ENCODE measurements at regions not wholly inside any gene's neighbourhood (a gene's known extent, or its start where the extent isn't known, plus 50 kb on each side); places are given as distances from the start of the nearest gene placed in this dataset.

DNA sequence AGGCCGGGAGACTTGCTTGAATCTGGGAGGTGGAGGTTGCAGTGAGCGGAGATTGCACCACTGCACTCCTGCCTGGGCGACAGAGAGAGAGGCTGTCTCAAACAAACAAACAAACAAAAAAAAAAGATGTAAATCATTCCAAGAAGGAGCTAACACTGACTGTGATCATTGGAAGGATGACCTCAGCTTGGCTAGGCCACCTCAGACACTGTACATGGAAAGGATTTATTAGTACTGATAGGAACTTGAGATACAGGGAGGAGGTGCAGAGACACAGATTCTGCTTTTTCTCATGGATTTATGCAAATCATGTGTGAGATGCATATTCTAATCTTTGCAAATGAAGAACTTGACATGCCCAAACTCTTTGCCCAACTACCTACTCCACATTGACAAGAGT lies 293.6 kb downstream of the HIVEP2 start:
- TF ChIP-seq BACH1 (IDR thresholded peaks at IDR 0.05; ENCODE audit: borderline replicate concordance), result no peak
- TF ChIP-seq, protein P1, sequence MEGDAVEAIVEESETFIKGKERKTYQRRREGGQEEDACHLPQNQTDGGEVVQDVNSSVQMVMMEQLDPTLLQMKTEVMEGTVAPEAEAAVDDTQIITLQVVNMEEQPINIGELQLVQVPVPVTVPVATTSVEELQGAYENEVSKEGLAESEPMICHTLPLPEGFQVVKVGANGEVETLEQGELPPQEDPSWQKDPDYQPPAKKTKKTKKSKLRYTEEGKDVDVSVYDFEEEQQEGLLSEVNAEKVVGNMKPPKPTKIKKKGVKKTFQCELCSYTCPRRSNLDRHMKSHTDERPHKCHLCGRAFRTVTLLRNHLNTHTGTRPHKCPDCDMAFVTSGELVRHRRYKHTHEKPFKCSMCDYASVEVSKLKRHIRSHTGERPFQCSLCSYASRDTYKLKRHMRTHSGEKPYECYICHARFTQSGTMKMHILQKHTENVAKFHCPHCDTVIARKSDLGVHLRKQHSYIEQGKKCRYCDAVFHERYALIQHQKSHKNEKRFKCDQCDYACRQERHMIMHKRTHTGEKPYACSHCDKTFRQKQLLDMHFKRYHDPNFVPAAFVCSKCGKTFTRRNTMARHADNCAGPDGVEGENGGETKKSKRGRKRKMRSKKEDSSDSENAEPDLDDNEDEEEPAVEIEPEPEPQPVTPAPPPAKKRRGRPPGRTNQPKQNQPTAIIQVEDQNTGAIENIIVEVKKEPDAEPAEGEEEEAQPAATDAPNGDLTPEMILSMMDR (IDR thresholded peaks at IDR 0.05 in 2 of 3, conservative IDR thresholded peaks at IDR 0.05 in 1 of 3; ENCODE audit: control insufficient read depth in 2 of 3, extremely low read depth in 1 of 3, insufficient read depth in 1 of 3, low read depth in 3 of 3, low read length in 3 of 3), result no peak
- TF ChIP-seq SMC3 (IDR thresholded peaks at IDR 0.05; ENCODE audit: borderline replicate concordance, low read length), result no peak
- no peak for TF ChIP-seq RCOR1 (conservative IDR thresholded peaks at IDR 0.05; ENCODE audit: low read depth, low read length)
- TF ChIP-seq RAD51 (IDR thresholded peaks at IDR 0.05), result no peak
- no peak for TF ChIP-seq ESRRA (IDR thresholded peaks at IDR 0.05; ENCODE audit: low read length)
- no peak for TF ChIP-seq NR2C2 (IDR thresholded peaks at IDR 0.05; ENCODE audit: borderline replicate concordance, control insufficient read depth, insufficient read length, low read depth)
- TF ChIP-seq YY1 (IDR thresholded peaks at IDR 0.05; ENCODE audit: low read depth, low read length), result no peak
- TF ChIP-seq POLR2AphosphoS5 (IDR thresholded peaks at IDR 0.05; ENCODE audit: low read length), result no peak
- TF ChIP-seq, protein P2, sequence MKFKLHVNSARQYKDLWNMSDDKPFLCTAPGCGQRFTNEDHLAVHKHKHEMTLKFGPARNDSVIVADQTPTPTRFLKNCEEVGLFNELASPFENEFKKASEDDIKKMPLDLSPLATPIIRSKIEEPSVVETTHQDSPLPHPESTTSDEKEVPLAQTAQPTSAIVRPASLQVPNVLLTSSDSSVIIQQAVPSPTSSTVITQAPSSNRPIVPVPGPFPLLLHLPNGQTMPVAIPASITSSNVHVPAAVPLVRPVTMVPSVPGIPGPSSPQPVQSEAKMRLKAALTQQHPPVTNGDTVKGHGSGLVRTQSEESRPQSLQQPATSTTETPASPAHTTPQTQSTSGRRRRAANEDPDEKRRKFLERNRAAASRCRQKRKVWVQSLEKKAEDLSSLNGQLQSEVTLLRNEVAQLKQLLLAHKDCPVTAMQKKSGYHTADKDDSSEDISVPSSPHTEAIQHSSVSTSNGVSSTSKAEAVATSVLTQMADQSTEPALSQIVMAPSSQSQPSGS (IDR thresholded peaks at IDR 0.05; ENCODE audit: low read length), result no peak

All from GM12878 (cell line).